ENCODE measurements at regions not wholly inside any gene's neighbourhood (a gene's known extent, or its start where the extent isn't known, plus 50 kb on each side); places are given as distances from the start of the nearest gene placed in this dataset.

GRCh38 chr2:106041150-106041549 lies 153.0 kb downstream of the UXS1 start:
- no peak for DNase-seq (ENCODE audit: low read depth in 4 of 4, low spot score in 3 of 4)

DNA sequence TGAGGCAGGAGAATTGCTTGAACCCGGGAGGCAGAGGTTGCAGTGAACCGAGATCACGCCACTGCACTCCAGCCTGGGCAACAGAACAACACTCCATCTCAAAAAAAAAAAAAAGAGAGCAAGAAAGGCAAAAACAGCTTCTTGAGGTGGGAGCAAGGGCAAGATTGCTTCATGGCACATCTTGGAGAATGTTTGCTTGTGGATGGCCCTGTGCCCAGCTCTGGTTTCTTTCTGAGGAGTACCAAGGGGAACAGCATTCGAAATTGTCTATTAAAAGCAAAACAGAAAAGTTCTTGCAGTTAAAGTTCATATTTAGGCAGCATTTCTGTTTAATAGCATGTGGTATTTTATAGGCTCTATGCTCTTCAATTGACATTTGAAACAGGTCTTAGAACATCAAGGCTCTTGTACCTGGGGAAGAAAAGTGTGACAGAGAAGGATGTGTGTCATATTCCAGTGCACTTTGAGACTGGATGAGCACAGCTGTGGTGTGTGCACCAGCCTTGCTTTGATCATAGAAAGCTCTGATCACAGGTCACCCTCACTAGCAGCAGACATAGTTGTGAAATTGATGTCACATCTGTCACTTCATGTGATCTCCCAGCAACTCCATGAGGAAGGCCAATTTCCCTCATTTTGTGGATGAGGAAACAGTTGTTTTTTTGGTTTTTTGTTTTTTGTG lies 154.3 kb downstream of the UXS1 start:
- no peak for DNase-seq (ENCODE audit: low read depth in 4 of 4, low spot score in 3 of 4)

DNA sequence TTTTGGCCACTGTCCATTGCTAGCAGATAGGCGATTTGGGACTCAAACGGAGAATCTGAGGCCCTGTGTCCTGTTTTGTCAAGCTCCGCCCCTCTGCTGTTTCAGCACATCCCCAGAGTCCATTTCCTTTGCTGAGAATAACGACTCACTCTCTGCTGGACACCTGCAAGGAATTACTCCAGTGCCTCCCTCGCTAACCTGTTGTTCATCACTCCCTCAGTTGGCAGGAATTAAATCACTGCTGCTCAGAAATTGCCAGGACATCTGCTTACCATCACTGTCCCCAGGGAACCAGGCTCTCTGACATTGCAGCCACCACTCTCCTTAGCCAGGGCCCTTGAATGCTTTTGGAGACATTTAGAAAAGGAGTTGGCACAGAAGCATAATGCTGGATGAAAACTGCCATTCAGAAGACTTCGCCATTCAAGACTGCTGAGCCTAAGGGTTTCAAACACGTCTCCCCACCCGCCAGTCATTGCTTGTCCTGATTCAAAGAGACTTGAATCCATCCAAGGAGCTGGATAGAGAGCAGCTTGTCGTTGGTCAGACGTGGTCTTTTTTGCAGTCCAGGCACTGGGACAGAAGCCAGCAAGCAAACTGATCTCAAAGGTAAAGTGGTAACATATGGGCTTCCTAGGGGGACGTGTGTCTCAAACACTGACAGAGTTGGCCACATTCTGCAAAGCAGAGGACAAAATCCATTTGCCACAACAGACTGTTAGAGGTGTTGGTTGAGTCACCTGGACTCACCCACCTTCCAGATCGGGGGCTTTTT lies 155.3 kb downstream of the UXS1 start:
- DNase-seq (ENCODE audit: low read depth in 4 of 4, low spot score in 3 of 4) = no peak

- no peak for DNase-seq (ENCODE audit: low read depth in 4 of 4, low spot score in 3 of 4)
Observed at GRCh38 chr2:106037932-106038331, 156.2 kb downstream of the UXS1 start.

GRCh38 chr2:106037262-106037661 lies 156.8 kb downstream of the UXS1 start:
- DNase-seq (ENCODE audit: low read depth in 4 of 4, low spot score in 3 of 4) = no peak

GRCh38 chr2:106034325-106034724 lies 159.8 kb downstream of the UXS1 start:
- no peak for DNase-seq (ENCODE audit: low read depth in 4 of 4, low spot score in 3 of 4)

- no peak for DNase-seq (ENCODE audit: low read depth in 4 of 4, low spot score in 3 of 4)
Observed at GRCh38 chr2:106032676-106033075, 161.4 kb downstream of the UXS1 start.

DNA sequence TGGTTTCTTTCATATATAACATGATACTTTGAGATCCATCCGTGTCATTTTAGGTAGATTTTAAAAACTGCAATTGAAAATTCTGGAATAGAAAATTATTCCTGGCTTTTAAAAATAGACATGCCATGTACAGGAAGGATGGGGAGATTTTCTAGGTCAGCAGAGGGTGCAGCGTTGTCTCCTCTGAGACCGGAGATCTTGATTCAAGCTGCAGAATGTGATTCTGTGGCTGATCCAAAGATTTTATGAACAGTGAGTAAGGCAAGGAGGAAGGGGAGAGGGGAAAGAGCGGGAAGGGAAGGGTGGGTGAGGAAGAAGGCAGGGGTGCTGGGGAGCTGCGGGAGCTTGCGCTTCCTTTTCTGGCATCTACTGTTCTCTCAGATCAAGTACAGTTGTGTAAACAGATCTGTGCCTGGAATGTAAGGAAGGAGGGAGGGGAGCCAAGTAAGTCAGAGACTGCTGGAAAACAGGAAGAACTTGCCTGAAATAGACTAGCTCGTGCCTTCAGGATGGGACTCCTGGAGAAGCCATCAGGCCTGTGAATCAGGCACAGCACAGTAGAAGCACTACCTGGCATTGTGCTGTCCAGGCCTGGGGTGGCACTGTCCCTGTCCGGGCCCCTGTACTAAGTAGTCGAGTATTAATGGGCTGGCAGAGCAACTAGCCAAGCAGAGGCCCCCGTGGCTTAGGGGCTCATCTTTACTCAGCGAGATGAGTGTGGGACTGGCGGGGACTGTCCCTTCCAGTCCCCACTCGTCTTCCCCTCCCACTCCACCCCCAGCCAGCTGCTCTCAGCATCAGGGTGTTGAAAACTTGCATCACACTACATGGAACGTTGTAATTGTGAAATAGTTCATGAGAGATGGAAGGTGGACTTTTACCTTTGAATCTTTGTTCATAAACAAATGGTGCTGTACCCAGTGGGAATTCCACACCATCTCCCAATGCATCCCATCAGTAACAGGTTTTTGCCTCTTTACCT lies 163.5 kb downstream of the UXS1 start:
- peak; percentile 30 to 67 (median 38) for DNase-seq (ENCODE audit: low read depth in 4 of 4, low spot score in 3 of 4)

- no peak for DNase-seq (ENCODE audit: low read depth in 4 of 4, low spot score in 3 of 4)
Observed at GRCh38 chr2:106028192-106028591, 165.9 kb downstream of the UXS1 start.

DNA sequence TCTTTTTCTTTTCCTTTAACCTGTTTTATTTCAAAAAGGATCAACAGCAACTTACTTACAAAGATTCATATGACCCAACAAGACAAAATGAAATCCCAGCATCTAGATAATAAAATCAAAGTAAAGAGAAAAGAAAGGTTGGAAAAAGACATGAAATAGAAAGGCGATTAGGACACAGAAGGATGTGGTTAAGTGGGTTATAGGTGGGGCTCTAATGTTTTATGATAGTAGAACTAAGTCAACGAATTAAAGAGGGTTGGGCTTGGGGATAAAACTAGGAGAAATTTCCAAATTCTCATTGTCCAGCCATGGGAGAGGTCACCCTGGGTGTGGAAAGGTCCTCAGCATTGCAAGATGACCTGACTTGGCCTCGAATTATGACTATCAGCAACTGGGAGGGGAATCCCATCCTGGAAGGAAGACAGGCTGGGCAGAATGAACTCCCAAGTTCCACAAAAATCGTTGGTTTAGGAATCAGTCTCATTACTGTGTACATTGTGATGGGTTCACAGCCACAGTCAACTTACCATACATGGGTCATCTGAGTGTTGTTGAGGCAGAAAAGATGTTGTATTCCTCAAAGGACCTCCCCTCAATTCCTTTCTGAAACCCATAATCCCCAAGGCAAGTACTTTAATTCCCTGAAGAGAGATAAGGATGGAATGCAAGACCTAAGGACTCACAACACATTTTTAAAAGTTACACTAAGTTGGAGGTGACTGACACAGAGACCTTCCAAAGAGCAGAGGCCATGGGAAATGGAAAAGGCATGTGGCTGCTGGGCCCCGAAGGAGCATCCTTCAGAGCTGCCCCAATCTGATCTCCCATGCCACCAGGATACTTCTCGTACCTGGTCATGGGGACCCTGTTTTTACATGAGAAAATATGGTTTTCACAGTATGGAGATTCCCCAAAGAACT lies 167.6 kb downstream of the UXS1 start:
- no peak for DNase-seq (ENCODE audit: low read depth in 4 of 4, low spot score in 3 of 4)

GRCh38 chr2:106025796-106026195 lies 168.3 kb downstream of the UXS1 start:
- no peak for DNase-seq (ENCODE audit: low read depth in 4 of 4, low spot score in 3 of 4)

DNA sequence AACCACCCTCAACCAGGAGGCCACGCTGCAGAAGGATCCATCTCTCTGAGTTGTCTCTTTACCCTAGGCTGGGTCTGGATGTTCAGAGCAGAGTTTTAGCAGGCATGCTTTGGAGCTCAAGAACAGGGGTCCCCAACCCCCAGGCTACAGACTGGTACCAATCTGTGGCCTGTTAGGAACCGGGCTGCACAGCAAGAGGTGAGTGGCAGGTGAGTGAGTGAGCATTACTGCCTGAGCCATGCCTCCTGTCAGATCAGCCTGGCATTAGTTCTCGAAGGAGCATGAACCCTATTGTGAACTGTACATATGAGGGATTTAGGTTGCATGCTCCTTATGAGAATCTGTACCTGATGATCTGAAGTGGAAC lies 172.5 kb downstream of the UXS1 start:
- no peak for DNase-seq (ENCODE audit: low read depth in 4 of 4, low spot score in 3 of 4)

- DNase-seq (ENCODE audit: low read depth in 4 of 4, low spot score in 3 of 4) = peak in 1 of 4 donors; percentile 10
Observed at GRCh38 chr2:106020821-106021661, 173.1 kb downstream of the UXS1 start.

DNA sequence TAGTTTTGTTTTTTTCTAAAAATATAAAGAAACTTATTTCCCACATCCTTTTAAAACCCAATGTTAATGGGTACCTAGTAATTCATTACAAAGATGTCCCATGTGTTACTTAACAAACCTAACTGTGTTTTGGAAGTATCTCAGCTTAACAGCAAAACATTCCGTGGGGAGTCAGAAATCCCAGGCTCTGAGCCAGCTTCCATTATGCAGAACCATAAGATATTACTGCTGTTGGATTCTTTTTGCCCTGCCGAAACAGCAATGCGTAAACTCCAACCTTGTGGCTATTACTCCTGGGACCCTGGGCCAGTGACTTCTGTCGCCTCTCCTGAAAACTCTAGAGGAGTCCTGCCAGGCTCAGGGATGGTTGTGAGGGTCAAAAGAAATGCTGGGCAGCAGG lies 174.1 kb downstream of the UXS1 start:
- no peak for DNase-seq (ENCODE audit: low read depth in 4 of 4, low spot score in 3 of 4)

- no peak for DNase-seq (ENCODE audit: low read depth in 4 of 4, low spot score in 3 of 4)
Observed at GRCh38 chr2:106018141-106018540, 176.0 kb downstream of the UXS1 start.

- DNase-seq (ENCODE audit: low read depth in 4 of 4, low spot score in 3 of 4) = no peak
Observed at GRCh38 chr2:106012591-106013347, 181.3 kb downstream of the UXS1 start.

- DNase-seq (ENCODE audit: low read depth in 4 of 4, low spot score in 3 of 4) = no peak
Observed at GRCh38 chr2:106012001-106012590, 182.0 kb downstream of the UXS1 start.

DNA sequence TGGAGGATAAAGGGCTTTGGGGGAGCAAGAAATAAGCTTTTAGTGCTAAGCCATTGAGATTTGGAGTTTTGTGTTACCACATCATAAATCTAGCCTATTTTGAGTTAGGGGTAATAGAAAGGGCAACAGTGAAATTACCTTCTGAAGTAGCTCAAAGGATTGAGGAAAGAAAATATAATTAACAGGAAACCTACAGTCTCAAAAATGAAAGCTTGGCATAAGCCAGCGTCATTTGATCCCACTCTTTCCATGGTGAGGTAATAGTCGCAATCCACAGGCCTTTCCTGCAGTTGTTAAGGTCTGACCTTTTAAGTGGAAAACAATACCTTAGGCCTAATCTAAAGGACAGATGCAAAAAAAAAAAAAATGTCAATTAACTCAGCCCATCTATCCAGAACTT lies 182.7 kb downstream of the UXS1 start:
- DNase-seq (ENCODE audit: low read depth in 4 of 4, low spot score in 3 of 4) = no peak
